ENCODE measurements at regions not wholly inside any gene's neighbourhood (a gene's known extent, or its start where the extent isn't known, plus 50 kb on each side); places are given as distances from the start of the nearest gene placed in this dataset.

- WGBS, 2 donors: 71 to 90% methylated on average over 2 of the region's 2 CpGs
- H3K27ac ChIP-seq: no peak overlapping the region
- no peak overlapping the region for H3K4me3 ChIP-seq
- H3K27me3 ChIP-seq: no peaks in the 10 kb centered on the region
- TF ChIP-seq POLR2A (IDR thresholded peaks at IDR 0.05): no peak
- H3K4me1 ChIP-seq: no peaks in the 10 kb centered on the region
- no peak for ATAC-seq
- intact Hi-C loops (cut with DNase I): no loop called here
- H3K36me3 ChIP-seq (replicated peaks in 1 of 2; ENCODE audit: insufficient read depth in 1 of 2, low read depth in 2 of 2): no peaks in the 10 kb centered on the region
- DNase-seq: no peak
- no peaks in the 10 kb centered on the region for H3K9me3 ChIP-seq
Observed at GRCh38 chr13:30850204-30850866, 55.7 kb upstream of the MEDAG start.

- Histone ChIP-seq H3K27me3 (no peaks in the 10 kb centered on the region), H3K36me3 (replicated peaks in 1 of 2; ENCODE audit: insufficient read depth in 1 of 2, low read depth in 2 of 2) (no peaks in the 10 kb centered on the region), H3K27ac (no peak overlapping the region), H3K4me3 (no peak overlapping the region), H3K4me1 (no peaks in the 10 kb centered on the region), H3K9me3 (no peaks in the 10 kb centered on the region)
- DNase-seq: no peak
- intact Hi-C loops (cut with DNase I): no loop called here
- TF ChIP-seq CTCF (IDR thresholded peaks at IDR 0.05): no peak
- TF ChIP-seq POLR2A (IDR thresholded peaks at IDR 0.05): no peak
- no peak for ATAC-seq
Observed at GRCh38 chr13:30850867-30851211, 55.2 kb upstream of the MEDAG start.

DNA sequence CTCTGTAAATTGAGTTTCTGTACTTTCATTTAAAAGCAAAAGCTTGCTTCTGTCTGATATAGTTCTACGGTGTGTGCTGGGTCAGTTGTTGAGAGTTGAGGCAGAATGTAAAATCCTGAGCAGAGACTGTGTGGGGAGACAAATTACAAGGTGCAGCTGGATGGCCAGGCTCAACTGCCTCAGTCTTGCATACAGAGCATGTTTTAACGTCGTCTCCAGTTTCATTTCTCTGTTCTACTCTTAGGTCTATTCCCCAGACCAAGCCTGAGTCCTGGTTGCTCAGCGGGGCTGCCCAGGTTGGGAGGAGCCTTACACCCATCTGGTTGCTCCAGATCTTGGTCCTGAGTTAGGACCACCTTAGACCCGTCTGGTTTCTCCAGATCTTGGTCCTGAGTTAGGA, 54.4 kb upstream of the MEDAG start:
- intact Hi-C loops (cut with DNase I): no loop called here
- 48 to 75% methylated on average over 5 of the region's 5 CpGs for WGBS, 2 donors
- H3K4me1 ChIP-seq: no peaks in the 10 kb centered on the region
- no peak overlapping the region for H3K4me3 ChIP-seq
- TF ChIP-seq POLR2A (IDR thresholded peaks at IDR 0.05) (no peak), CTCF (IDR thresholded peaks at IDR 0.05) (no peak)
- DNase-seq (no peak), ATAC-seq (no peak)
- H3K27me3 ChIP-seq: no peaks in the 10 kb centered on the region
- no peaks in the 10 kb centered on the region for H3K9me3 ChIP-seq
- H3K36me3 ChIP-seq (replicated peaks in 1 of 2; ENCODE audit: insufficient read depth in 1 of 2, low read depth in 2 of 2): no peaks in the 10 kb centered on the region
- no peak overlapping the region for H3K27ac ChIP-seq

DNA sequence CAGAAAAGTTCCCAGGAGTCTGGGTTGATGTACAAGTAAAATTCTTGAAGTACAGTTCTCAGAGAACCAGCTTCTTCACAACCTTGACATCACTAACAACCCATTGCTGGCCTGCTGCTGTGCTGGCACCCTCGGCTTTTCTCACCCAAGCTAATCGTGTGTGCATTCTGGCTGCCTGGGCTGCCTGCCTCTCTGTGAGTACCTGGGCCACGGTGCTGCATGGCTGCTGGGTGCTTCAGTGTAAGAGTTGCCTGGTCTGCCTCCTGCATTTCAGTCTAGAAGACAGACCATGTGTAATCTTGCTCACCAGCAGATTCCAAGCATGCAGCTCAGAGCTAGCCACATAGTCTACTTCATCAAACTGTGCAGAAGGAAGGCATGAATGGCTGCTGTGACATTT, 50.5 kb upstream of the MEDAG start:
- Histone ChIP-seq H3K27me3 (no peaks in the 10 kb centered on the region), H3K27ac (no peak overlapping the region), H3K9me3 (no peaks in the 10 kb centered on the region), H3K4me3 (no peak overlapping the region), H3K36me3 (replicated peaks in 1 of 2; ENCODE audit: insufficient read depth in 1 of 2, low read depth in 2 of 2) (no peaks in the 10 kb centered on the region), H3K4me1 (no peaks in the 10 kb centered on the region)
- TF ChIP-seq POLR2A (IDR thresholded peaks at IDR 0.05) (no peak), CTCF (IDR thresholded peaks at IDR 0.05) (no peak)
- intact Hi-C loops (cut with DNase I): no loop called here
- ATAC-seq (no peak), DNase-seq (no peak)
- WGBS, 2 donors: 76 to 80% methylated on average over 3 of the region's 3 CpGs

DNA sequence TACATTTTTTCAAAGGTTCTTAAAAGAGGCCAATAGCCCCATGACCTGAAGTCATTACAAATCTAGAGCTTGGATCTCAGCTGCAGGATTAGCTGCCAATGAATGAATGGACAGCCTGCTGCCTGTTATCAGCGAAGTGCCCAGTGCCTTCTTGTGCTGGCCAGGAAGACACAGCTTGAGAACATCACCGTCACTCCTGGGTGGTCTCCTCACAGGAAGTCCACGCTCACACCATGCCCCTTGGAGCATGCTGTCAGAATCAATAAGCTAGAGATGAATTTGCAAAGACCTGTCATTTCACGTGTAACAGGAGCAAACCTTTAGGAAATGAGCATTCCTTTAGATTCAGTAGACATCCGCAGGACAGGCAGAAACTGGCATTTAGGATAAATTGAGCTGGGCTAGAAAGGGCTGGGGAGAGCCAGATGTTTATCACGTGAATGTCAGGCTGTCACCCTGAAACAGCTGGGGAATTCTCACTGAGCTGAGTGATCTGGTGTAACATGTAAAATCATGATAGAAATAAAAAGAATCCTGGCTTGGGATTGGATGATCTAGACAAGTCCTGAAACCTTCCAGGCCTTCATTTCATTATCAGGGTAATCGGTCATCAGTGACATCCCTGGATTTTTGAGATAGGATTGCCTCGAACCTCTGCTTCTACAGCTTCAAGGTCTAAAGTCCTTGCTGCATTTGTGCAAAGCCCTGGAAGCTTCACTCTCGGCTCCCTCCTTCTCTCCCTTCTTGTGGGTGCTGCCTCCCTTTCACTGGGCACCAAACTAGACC, 49.9 kb upstream of the MEDAG start:
- DNase-seq: no peak
- 38 to 41% methylated on average over 9 of the region's 9 CpGs for WGBS, 2 donors
- no peak overlapping the region for H3K27ac ChIP-seq
- H3K4me1 ChIP-seq: no peaks in the 10 kb centered on the region
- H3K4me3 ChIP-seq: no peak overlapping the region
- H3K9me3 ChIP-seq: no peaks in the 10 kb centered on the region
- ATAC-seq: no peak
- no peaks in the 10 kb centered on the region for H3K27me3 ChIP-seq
- intact Hi-C loops (cut with DNase I): no loop called here
- TF ChIP-seq POLR2A (IDR thresholded peaks at IDR 0.05) (no peak), CTCF (IDR thresholded peaks at IDR 0.05) (no peak)
- no peaks in the 10 kb centered on the region for H3K36me3 ChIP-seq (replicated peaks in 1 of 2; ENCODE audit: insufficient read depth in 1 of 2, low read depth in 2 of 2)
